ENCODE measurements at regions not wholly inside any gene's neighbourhood (a gene's known extent, or its start where the extent isn't known, plus 50 kb on each side); places are given as distances from the start of the nearest gene placed in this dataset.

GRCh38 chr1:30313584-30313983, 409.8 kb downstream of the MATN1 start:
- TF ChIP-seq, protein P1, sequence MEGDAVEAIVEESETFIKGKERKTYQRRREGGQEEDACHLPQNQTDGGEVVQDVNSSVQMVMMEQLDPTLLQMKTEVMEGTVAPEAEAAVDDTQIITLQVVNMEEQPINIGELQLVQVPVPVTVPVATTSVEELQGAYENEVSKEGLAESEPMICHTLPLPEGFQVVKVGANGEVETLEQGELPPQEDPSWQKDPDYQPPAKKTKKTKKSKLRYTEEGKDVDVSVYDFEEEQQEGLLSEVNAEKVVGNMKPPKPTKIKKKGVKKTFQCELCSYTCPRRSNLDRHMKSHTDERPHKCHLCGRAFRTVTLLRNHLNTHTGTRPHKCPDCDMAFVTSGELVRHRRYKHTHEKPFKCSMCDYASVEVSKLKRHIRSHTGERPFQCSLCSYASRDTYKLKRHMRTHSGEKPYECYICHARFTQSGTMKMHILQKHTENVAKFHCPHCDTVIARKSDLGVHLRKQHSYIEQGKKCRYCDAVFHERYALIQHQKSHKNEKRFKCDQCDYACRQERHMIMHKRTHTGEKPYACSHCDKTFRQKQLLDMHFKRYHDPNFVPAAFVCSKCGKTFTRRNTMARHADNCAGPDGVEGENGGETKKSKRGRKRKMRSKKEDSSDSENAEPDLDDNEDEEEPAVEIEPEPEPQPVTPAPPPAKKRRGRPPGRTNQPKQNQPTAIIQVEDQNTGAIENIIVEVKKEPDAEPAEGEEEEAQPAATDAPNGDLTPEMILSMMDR (conservative IDR thresholded peaks at IDR 0.05; ENCODE audit: low read depth) = no peak
- CTCF ChIA-PET = no interaction called here
- H3K27ac ChIP-seq = no peak overlapping the region
- DNase-seq (ENCODE audit: low spot score) = no peak
- POLR2A ChIA-PET (ENCODE audit: low non-redundant PET) = no interaction called here

GRCh38 chr1:30313176-30313575, 410.2 kb downstream of the MATN1 start:
- POLR2A ChIA-PET (ENCODE audit: low non-redundant PET) = no interaction called here
- TF ChIP-seq, protein P1 (conservative IDR thresholded peaks at IDR 0.05; ENCODE audit: low read depth) = no peak

DNA sequence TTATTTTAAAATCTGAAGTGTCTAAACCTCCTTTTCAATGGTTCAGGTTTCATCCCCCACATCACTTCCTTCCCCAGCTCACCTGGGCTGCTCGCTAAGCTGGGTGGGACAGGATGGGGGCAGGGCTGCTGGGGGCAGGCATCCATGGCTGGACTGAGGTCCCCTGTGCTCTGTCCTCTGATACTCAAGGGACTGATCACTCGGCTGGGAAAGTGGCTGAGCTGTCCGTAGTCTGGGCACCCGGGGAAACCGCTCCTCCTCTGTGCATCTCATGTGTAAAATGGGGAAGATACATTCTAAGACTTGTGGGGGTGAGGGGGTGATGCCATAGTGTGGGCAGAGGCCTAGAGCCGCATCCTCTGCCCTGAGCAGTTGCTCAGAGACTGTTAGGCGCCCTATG, 411.2 kb downstream of the MATN1 start:
- ChIA-PET POLR2A (ENCODE audit: low non-redundant PET) (no interaction called here), CTCF (no interaction called here)
- no peak for DNase-seq (ENCODE audit: low spot score)
- H3K27ac ChIP-seq = no peak overlapping the region
- TF ChIP-seq, protein P1 (conservative IDR thresholded peaks at IDR 0.05; ENCODE audit: low read depth) = no peak

More at GRCh38 chr1:30313176-30313575, 410.2 kb downstream of the MATN1 start:
- CTCF ChIA-PET = interaction anchor here (0.6 kb wide), 1 partner anchor 148 kb away, joined by 3 read pairs; no protein-coding TSS in a partner anchor
- no peak overlapping the region for H3K27ac ChIP-seq
- DNase-seq (ENCODE audit: low spot score) = no peak

DNA sequence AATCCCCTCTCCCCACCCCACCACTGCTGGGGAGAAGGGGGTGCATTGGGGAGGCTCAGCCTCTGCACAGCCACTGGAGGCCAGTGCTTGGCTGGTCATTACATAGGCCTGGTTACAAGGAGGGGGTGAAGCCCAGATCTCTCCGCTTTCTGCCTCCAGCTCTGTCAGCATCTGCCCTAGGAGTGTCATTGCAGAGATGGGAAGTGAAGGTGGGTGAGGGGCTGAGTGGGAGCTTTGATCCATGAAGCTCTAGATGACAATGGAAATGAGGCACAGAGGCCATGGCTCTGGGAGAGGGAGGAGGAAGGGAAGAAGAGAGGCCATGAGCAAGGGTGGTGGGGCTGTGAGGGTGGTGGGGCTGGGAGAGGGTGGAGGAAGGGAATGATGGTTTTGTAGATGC, 411.6 kb downstream of the MATN1 start:
- H3K27ac ChIP-seq = no peak overlapping the region
- DNase-seq (ENCODE audit: low spot score) = no peak
- ChIA-PET CTCF (interaction anchor here (0.6 to 0.7 kb wide), 2 partner anchors 9 to 200 kb away, joined by 3 to 4 read pairs; no protein-coding TSS in a partner anchor), POLR2A (ENCODE audit: low non-redundant PET) (no interaction called here)
- TF ChIP-seq, protein P1 (conservative IDR thresholded peaks at IDR 0.05; ENCODE audit: low read depth) = no peak

DNA sequence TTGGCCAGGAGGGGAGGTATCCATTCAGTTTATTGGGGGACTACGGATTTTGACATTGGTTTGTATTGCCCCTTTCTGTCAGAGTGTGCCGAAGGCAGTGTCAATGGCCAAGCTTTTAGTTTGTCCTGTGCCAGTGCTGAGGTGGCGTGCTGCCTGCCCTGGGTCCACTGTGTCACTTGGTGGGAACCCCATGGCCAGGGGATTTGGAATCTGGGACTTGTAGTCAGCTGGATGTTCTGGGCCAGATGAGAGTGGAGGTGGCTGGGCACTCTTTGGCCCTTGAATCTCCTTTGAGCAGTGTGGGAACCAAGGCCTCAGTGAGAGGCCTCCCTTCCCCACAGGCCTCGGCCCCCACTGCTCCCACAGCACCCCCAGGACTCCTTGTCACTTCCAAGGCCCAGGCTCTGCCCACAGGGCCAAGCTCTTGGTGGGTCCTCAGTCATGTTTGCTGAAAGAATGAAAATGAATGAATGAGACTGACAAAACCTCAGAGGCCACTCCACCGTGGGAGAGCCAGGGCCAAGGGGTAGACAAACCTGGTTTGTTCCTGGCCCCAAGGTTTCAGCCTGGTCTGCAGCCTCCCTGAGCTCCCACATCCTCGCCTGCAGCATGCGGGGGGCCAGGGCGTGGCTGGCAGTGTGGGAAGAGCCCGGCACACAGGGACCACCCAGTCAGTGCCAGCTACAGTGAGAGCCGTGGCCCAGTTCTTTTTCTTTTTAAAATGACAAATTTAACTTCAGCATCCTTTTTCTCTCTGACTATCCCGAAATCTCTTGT, 412.2 kb downstream of the MATN1 start:
- TF ChIP-seq, protein P1 (conservative IDR thresholded peaks at IDR 0.05; ENCODE audit: low read depth) = no peak
- CTCF ChIA-PET = interaction anchor here (0.6 to 0.7 kb wide), 3 partner anchors 9 to 1083 kb away, joined by 3 to 4 read pairs (median 3); no protein-coding TSS in a partner anchor
- POLR2A ChIA-PET (ENCODE audit: low non-redundant PET) = no interaction called here
- H3K27ac ChIP-seq = no peak overlapping the region
- DNase-seq (ENCODE audit: low spot score) = no peak

DNA sequence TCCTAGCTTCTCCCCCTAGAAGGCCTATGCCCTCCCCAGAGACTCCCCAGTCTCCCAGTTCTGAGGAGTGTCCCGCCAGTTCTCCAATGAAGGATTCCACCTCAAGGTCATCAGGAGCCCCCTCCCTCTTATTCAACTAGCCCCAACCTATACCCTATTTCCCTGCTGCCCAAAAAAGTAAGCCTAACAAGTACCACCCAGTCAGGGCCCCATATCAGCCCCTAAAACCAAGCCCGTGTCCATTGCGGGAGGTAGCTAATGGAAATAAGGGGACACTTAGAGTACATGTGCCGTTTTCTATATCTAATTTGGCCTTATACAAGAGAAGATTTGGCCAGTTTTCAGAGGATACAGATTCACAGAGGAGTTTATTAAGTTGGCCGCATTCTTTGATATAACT, 416.2 kb downstream of the MATN1 start:
- CTCF ChIA-PET = no interaction called here
- no peak overlapping the region for H3K27ac ChIP-seq
- no peak for DNase-seq (ENCODE audit: low spot score)
- POLR2A ChIA-PET (ENCODE audit: low non-redundant PET) = no interaction called here
- TF ChIP-seq, protein P1 (conservative IDR thresholded peaks at IDR 0.05; ENCODE audit: low read depth) = no peak

All from RWPE1 (cell line).